GM19452 (cell line): ENCODE measurements at regions not wholly inside any gene's neighbourhood (a gene's known extent, or its start where the extent isn't known, plus 50 kb on each side); places are given as distances from the start of the nearest gene placed in this dataset.
A peak's percentile ranks its signal among the peaks of the same experiment; 100 is the strongest.

Experiments used
- ATAC-seq: cut with Tn5 transposase; IDR thresholded peaks from one replicate; pipeline ENCODE4 v1.9.1; 2021; ENCODE audit not compliant: unreplicated experiment

DNA sequence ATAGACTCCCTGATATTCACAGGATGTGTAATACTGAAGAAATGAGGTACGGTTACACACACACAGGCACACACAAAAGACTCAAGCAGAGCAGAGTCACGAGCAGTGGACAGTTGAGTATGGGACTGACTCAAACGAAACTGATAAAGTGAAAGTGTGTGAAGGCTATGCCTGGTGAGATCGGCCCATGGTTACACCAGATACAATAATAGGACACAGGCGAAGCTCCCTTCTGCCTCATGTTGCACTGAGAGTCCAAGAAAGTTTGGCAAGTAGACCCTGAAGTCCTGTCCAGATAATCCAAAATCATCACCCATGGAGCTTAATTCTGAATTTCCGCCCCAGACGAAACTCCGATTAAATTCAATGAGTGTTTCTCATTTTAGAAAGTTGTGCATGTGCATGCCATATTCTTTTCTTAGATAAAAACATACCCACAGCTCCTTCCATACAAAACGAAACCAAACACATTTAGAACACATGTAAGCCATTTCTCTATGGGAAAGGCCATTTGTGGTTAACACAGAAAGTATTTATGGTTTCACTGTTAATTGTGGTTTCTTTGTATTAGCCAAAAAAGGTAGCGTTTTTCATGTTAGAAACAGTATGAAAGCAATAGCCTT is 567.6 kb downstream of the PLCL1 start:
- ATAC-seq: peak; percentile 98

DNA sequence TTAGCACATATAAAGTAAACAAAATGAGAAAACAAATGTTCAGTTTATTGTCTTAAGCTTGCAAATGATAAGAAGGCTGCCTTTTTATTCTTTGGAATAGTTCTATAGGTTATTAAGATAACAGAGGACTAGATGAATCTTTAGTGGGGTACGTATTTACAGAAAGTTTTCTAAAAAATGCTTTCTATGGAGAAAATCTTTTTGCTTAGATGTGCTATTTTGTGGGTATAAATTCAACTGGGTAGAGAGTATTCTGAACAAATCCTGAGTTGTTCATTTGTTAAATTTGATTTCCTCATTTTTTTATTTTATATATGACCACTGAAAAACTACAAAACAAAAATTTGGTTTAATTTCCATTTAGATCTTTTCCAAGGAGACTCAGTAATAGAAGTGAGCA is 566.9 kb downstream of the PLCL1 start:
- no peak for ATAC-seq

DNA sequence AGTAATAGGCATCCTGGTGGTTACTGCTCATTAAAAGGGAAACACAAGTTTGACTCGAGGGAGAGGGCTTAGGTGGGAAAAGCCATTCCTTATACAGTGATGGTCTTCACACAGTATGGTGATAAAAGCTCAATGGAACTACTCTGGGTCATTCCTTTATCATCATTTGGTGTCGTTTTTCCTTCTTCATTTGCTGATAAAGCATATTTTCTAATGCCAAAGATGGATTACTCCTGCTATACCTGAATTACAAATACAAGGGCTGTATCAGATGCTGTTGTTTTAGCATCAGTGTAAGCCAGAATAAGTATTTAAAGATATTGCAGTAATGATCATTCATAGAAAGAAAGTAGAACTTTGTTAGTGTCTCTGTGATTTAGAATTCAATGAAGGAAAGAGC is 563.7 kb downstream of the PLCL1 start:
- ATAC-seq: no peak

DNA sequence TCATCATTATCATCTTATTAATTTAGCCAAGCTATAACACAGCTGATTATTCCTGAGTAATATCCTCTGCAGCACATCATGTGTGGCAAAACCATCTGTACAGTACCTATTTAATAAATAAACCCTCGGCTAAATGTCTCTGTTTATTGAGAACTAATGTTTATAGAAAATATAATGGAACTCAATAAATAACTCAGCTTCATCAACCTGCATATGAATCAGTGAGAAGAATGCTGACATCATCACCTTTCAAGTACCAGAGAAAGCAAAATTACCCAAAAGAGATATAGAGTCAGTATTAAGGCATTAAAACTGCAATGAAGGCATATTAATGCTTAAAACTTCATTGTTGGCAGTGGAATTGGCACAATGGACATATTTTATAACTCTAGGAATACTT is 558.3 kb downstream of the PLCL1 start:
- no peak for ATAC-seq

DNA sequence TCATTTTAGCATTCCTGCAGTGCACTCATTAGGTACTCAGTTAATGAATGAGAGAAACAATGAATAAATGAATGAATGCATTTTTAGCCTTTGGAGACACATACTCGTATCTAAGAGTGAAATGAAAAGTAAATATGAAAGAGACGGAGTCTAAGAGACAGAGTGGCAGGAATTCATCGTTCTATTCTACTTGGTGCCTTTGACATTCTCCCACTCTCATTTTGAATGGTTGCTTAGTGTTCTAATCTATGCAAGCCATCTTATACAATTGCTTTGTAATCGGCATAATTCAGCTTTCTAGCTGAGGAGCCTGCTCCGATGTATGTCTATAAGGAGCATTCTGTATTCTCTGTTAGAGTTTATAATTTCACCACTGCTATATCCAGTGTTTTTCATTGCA is 554.9 kb downstream of the PLCL1 start:
- no peak for ATAC-seq

DNA sequence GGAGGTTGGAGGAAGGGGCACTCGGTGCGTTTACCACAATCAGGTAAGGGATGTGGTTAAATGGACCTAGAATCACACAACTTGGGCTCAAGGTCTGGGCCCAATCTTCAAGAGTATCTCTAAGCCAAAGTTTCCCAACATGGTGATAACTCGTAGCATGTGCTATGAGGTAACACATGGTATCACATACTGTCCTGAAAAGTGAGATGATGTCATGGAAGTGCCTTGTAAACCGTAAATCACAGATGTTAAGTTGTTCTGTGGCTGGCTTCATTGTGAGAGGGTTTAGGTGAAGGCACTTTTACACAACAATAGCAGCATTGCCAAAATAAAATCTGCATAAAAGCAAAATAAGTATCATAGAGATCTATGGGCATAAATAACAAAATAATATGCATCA is 551.8 kb downstream of the PLCL1 start:
- no peak for ATAC-seq

DNA sequence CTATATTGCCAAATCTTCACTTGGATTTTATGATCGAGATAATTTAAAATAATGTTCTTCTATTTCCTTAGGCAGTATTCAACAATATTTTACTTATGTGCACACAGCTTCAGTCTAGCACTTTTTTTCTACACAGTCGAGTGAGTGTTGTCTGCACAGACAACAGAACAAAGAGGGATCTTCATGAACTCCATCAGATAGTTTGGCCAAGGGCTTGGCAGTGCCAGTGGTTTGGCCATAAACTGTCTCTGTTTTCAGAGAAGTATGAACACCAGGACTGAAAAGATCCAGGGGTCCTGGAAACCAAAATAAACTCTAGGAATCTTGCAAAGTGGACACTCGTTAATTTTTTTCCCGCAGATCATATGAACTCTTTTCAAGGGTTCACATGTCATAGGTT is 547.3 kb downstream of the PLCL1 start:
- no peak for ATAC-seq

DNA sequence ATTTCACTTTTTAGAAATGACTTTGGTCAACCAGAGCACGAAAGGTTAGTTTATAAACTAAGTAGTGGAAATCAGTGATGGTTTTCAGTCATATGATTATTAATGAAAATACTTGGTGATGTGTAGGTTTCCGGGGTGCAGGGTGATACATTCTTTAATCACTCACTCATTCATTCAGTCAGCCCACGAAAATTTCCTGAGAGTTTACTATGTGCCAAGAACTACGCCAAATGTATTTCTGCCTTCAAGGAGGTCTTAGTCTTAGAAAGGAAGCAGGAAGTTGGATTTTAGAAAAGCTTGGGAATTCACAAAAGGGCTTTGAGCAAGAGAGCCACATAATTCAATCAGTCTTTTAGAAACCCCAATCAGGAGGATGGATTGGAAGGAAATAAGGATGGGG is 543.6 kb downstream of the PLCL1 start:
- ATAC-seq: no peak

DNA sequence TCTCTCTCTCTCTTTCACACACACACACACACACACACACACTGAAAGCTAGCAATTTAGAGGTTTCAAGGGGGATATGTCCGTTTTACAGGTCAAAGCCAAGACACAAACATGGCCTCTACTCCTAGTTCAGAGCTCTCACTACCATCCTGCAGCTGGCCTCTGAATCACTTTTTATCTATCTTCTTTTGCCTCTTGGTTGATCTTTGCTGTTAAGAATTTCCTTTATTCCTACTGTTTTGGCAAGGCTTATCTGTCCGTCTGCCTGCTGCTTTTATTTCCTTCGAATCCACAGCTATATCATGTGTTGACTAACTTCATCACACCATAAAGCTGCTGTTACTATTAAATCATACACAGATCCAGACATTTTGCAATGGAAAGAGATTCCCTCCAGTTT is 543.0 kb downstream of the PLCL1 start:
- no peak for ATAC-seq

DNA sequence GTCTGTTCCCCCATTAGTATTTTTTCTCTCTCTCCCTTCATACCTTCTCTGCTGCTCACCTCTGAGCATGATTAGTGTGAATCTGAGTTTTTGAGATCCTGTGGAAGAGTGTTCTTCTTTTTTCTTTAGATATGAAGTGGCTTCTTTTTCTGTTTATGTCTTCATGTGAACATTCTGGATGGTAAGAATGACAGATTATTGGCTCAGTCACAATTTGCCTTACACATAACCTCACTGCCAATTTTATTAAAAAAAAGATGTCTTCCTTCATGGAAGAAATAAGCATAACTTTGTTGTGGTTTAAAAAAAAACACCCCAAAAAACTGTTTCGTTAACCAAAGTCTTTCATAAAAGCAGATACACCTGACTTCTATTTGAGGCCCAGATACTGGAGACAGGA is 539.1 kb downstream of the PLCL1 start:
- ATAC-seq: no peak

DNA sequence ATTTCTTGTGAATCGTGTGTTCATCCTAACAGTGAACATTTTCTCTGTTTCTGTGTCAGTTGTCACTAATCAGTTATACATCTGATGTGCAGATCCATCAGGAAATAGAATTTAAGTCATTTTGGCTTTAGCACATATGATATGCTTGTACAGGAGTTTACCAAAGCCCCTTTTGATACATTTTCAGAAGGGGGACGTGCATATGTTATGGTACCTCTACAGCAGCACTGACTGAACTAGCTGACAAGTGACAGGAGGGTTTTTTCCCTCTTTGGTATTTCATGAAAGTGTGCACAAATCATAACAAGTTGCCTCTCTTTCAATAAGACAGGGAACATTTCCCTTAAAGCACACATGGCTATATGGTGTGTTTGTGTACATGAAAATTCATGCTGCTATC is 536.5 kb downstream of the PLCL1 start:
- no peak for ATAC-seq

DNA sequence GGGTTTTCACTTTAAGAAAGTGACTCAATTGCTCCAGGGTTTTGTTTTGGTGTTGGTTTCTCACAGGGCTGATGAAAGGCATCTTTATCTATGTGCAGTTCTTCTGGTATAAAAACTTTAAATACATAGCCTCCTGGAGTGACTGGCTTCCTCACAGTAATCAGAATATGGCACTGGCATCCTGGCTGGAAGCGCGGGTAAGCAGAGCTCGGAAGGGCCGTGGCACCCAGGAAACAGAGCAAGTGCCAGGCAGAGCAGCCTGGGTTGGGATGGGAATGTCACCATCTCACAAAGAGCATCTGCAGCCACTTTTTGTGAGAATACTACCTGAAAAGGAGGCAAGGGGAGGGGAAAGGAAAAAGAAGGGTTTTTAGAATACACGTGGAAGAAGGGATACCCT is 534.7 kb downstream of the PLCL1 start:
- no peak for ATAC-seq

DNA sequence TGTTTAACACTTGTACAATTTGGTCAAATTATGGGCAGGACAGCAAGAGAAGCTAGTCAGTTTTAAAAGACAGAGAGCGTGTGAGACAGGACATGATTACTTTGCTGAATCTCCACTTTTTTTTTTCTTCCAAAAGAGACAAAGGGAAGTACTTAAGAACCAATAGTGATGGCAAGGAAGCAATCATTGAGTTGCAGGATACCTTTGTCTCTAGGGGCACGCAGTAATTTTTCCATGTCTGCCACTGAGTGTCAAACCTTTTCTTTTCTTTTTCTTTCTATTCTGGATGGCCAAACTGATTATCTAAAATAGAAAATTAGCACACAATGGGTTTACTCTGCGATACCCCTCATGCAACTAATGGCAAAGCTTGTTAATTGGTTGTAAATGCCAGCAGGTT is 533.0 kb downstream of the PLCL1 start:
- ATAC-seq: no peak

DNA sequence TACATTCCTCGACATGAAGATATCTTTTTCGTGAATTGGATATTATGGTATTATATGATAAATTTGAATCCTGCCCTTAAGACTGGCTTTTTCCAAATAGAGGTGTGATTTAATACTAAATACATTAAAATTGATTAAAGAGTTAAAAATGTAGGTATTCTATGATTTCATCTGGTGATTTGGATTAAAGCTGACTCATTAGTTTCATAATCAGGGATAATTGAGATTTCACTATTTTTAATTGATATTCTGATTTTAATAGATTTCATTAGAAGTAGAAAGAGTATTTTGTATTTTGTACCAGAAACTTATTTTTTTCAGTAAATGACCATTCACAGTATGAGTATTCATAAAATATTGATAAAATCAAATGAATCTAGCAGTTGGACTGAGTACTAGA is 524.1 kb downstream of the PLCL1 start:
- ATAC-seq: no peak

DNA sequence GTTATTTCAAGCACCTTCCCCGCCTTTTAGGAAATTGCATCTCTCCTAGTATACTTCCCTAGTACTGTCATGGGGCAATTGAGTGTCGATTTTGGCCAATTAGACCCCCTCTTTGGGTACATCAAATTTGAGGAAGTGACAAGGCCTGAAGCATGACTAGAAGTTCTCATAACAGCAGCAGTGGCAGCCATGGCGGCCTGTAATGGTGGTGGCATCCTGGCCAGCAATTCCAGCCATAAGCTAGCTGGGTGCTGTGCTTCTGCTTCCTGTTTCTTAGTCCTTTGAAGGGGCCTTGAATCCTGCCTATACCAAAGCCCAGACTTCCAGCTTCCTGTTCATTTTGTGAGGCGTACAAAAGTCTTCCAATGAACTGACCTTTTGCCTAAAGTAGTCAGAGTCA is 523.1 kb downstream of the PLCL1 start:
- no peak for ATAC-seq

DNA sequence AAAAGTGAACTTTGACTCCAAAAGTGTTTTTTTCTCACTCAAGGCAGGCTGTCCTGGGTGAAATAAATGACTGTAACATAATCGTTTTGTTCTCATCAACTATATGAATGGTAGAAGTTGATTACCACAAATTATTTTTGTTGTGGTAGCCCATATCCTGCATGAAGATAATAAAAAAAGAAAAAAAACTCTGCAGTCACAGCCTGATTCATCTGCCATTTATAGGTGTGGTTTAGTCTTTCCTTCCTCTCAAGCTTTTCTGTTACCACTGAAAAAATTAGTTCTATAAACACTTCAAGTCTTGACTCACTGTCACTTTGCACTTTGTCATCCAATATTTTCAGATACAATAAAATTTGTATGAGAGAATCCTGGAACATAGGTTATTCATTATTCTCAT is 522.0 kb downstream of the PLCL1 start:
- no peak for ATAC-seq

DNA sequence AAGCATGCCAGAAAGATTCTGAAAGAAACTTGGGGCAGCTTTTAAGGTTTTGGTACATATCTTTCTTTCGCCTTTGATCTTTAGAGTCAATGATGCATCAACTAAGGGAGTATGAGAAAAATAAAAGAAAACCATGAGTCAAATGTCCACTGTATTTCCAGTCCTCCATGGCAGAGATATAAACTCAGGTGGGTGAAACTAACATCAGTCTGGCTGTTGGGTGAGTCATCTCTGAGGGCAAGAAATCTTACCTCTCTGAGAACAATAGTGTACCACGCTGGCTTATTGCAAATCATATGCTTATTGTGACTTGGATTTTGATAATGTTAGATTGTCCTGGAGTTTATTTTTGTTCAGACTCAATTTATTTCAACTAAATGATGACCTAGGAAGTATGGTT is 521.0 kb downstream of the PLCL1 start:
- no peak for ATAC-seq

DNA sequence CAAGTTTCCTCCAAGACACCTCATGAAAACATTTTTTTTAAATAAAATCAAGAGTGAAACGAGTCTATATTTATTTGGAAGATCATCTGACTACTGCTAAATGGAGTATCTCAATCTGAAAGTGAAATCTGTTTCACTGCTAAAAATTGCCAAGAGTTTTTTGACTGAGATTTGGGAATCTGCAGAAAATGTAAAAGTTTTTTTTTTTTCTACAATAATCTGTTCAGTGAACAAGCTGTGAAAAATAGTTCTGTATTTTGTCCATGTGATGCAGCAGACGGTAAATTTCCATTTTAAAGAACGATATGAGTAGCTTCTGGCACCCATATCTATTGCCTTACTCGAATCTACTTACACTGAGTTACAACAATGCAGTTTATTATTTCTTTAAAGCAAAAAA is 519.7 kb downstream of the PLCL1 start:
- no peak for ATAC-seq

DNA sequence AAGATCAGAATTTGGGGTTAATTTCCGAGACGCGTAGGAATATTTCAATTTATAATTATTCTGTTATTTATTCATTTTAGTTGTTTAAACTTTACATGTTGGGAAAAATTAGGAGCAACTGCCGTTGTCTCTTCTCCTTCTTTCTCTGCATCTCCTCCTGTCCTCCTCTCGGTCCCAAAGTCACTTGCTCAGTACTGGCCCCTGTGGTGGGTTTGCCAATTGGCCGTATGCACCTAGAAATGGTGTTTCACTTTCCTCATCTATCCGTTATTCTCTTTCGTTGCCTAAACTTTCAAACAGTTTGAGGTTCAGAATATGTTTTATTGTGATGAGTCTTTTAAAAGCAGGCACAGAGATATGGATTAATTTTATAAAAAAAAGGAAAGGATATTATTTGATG is 517.9 kb downstream of the PLCL1 start:
- ATAC-seq: no peak

DNA sequence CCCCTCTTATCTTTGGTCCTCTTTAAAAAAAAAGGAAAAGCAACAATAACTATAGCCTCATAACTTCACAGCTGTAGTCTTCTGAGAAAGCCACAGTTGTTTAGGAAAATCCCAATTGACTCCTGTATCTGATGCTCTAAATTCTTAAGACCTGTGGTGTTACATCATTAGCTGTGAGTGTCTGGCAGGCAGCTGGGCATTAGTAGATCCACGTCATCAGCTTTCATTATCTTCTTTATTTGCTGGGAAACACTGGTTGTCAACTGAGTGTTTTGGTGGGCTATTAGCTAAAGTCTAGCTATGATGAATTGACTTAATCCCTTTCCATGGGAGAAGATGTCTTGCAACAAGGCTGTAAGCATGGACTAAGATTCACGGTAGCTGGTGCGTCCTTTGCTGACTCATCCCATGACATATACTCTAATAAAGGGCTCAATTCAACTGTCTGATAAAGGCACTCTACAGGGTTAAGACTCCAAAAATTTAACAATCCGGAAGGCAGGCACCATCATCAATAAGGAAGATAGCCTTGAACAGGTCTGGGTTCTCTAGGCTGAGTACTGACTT is 517.2 kb downstream of the PLCL1 start:
- no peak for ATAC-seq

DNA sequence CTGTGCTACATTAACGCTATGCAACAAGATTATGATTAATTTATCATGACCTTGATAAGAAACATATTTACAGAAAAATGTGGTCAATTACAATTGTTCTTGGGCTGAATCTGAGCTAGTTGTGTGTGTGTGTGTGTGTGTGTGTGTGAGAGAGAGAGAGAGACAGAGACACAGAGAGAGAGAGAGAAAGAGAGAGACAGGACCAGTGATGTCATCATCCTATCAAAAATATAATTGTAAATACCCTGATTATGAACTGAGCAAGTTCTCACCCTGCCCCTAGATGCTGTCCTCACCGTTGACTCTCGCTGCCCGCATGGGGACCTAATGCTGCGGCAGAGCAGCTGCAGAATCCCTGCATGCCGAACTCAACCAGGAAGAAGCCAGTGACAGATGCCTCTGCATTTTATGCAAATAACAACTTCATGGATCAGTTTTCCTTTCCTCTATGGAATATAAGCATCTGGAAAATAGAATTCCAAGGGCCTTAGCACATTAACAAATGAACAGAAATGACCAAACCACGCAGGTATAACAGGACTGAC is 512.5 kb downstream of the PLCL1 start:
- no peak for ATAC-seq

DNA sequence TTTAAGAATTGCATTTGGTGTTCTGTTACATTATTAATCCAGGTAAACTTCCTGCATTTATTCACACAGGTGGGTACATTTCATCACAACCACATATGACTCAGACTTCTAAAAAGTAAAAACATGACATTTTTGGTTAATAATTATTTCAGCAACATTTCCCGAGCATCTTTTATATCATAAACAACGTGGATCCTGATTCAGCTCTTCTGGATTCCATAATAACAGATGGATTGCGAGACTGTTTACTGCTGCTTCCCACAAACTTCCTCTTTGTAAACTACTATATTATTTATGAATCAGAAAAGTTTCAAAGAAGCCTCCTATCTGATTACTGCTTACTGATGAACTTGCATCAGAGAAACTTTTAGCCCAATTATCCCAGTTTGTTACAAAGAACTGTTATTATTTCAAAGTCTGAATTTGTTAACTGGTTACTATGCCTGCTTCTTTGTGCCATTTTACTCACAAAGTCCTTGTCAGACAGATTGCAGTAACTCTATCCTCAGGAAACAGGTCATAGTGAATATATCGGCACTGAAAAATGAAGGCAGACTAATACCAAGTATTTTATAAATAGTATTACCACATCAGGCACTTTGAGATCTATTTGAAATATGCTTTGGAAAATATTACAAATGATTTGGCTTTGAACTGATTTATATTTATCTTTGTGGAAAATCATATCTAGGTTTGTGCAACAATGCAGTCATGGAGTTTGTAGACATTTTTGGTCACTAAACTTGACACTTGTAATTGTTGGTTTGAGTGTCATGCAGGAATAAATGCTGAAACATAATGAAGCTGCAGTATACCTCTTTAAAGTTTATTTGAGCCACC is 511.6 kb downstream of the PLCL1 start:
- ATAC-seq: no peak
